GM20000 (cell line): ENCODE measurements at regions not wholly inside any gene's neighbourhood (a gene's known extent, or its start where the extent isn't known, plus 50 kb on each side); places are given as distances from the start of the nearest gene placed in this dataset.

Experiments used
- DNase-seq: peaks from one replicate; pipeline ENCODE4 v3.0.0; 2012; ENCODE audit warnings: low spot score
- TF ChIP-seq, protein P1 (sequence below): IDR thresholded peaks from 2 replicates; pipeline ENCODE4 v1.5.1; 2012; ENCODE audit warnings: mild to moderate bottlenecking, control low read depth; ENCODE audit errors: extremely low read depth, missing control alignments

- DNase-seq, result no peak
- TF ChIP-seq, protein P1, sequence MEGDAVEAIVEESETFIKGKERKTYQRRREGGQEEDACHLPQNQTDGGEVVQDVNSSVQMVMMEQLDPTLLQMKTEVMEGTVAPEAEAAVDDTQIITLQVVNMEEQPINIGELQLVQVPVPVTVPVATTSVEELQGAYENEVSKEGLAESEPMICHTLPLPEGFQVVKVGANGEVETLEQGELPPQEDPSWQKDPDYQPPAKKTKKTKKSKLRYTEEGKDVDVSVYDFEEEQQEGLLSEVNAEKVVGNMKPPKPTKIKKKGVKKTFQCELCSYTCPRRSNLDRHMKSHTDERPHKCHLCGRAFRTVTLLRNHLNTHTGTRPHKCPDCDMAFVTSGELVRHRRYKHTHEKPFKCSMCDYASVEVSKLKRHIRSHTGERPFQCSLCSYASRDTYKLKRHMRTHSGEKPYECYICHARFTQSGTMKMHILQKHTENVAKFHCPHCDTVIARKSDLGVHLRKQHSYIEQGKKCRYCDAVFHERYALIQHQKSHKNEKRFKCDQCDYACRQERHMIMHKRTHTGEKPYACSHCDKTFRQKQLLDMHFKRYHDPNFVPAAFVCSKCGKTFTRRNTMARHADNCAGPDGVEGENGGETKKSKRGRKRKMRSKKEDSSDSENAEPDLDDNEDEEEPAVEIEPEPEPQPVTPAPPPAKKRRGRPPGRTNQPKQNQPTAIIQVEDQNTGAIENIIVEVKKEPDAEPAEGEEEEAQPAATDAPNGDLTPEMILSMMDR, result no peak
These were observed 316.8 kb downstream of the BRINP1 start for GRCh38 chr9:119052339-119053030.

- TF ChIP-seq, protein P1, result no peak
- no peak for DNase-seq
These were observed 316.2 kb downstream of the BRINP1 start for GRCh38 chr9:119053070-119053469.

- no peak for DNase-seq
- TF ChIP-seq, protein P1, result no peak
These were observed 308.4 kb downstream of the BRINP1 start for GRCh38 chr9:119060629-119061385.

DNA sequence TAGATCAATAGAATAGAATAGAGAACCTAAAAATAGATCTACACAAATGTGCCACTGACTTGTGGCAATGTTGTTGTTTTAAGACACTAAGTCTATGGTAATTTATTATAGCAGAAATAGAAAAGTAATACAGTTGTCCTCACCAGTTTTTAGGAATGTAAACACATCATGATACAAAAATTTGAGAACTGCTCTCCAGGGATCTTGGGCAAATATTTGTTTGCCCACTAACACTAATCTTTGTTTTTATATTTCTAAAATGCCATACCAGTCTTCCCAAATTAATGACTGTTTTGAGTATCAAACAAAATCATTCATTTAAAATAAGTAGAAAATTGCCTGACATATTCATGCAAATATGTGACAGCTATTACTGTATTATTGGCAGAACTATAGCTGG is 297.6 kb downstream of the BRINP1 start:
- TF ChIP-seq, protein P1, result no peak
- no peak for DNase-seq

GRCh38 chr9:119074017-119074416 is 295.2 kb downstream of the BRINP1 start:
- DNase-seq, result no peak
- TF ChIP-seq, protein P1, result no peak

- TF ChIP-seq, protein P1, result no peak
- no peak for DNase-seq
These were observed 291.2 kb downstream of the BRINP1 start for GRCh38 chr9:119078015-119078414.

GRCh38 chr9:119083673-119084072 is 285.6 kb downstream of the BRINP1 start:
- TF ChIP-seq, protein P1, result no peak
- DNase-seq, result no peak
